H1 (cell line): ENCODE measurements at regions not wholly inside any gene's neighbourhood (a gene's known extent, or its start where the extent isn't known, plus 50 kb on each side); places are given as distances from the start of the nearest gene placed in this dataset.

Source experiments
- CTCF ChIA-PET: fragments of 300-600 bp; sonication (Branson Sonifier 250); formaldehyde crosslinking; loops from one replicate; lab custom pipeline; 2021; ENCODE audit not compliant: partially characterized antibody; lab: Charles Lee
- POLR2A ChIA-PET: fragments of 300-600 bp; sonication (Branson Sonifier 250); formaldehyde crosslinking; loops from one replicate; lab custom pipeline; 2021; ENCODE audit warnings: inconsistent platforms; ENCODE audit not compliant: partially characterized antibody; lab: Charles Lee
- DNase-seq, 2 experiments: peaks; one replicate each; pipeline versions ENCODE4 v3.0.0 to v3.0.0-alpha.2; 2010 to 2022; ENCODE audit warnings: low spot score in 2 of 2, low read depth in 1 of 2, mixed read lengths in 1 of 2
- FAIRE-seq: peaks from 2 replicates; lab custom pipeline; 2011; peaks lifted over from hg19 to GRCh38; lab: Jason Lieb, UNC
- H2AFZ ChIP-seq: 2 replicates; pipeline ENCODE4 v1.8.1; 2012; ENCODE audit warnings: low read length, inconsistent platforms
- H2AK5ac ChIP-seq: 2 replicates; pipeline ENCODE4 v1.6.1; 2013; ENCODE audit warnings: low read depth, low read length
- H2BK120ac ChIP-seq: replicated peaks from 2 replicates; pipeline ENCODE3; 2013; ENCODE audit warnings: low read depth, low read length, inconsistent platforms
- H2BK12ac ChIP-seq: 2 replicates; pipeline ENCODE4 v1.6.1; 2013; ENCODE audit warnings: low read depth, low read length
- H2BK15ac ChIP-seq: 2 replicates; pipeline ENCODE4 v1.6.1; 2013; ENCODE audit warnings: low read length
- H2BK20ac ChIP-seq: 2 replicates; pipeline ENCODE4 v1.6.1; 2013; ENCODE audit warnings: low read length
- H2BK5ac ChIP-seq: 2 replicates; pipeline ENCODE4 v1.6.1; 2013; ENCODE audit warnings: low read depth, low read length
- H3K14ac ChIP-seq: 2 replicates; pipeline ENCODE4 v1.6.1; 2013; ENCODE audit warnings: inconsistent platforms; ENCODE audit not compliant: insufficient read length
- H3K18ac ChIP-seq: 2 replicates; pipeline ENCODE4 v1.6.1; 2013; ENCODE audit warnings: low read length; ENCODE audit errors: extremely low read depth
- H3K23ac ChIP-seq: 2 replicates; pipeline ENCODE4 v1.6.1; 2013; ENCODE audit warnings: inconsistent platforms; ENCODE audit not compliant: insufficient read length
- H3K23me2 ChIP-seq: 2 replicates; pipeline ENCODE4 v1.6.1; 2013; ENCODE audit warnings: low read depth, low read length
- H3K27ac ChIP-seq: 2 replicates; pipeline ENCODE4 v1.6.1; 2011; ENCODE audit warnings: low read depth, low read length, inconsistent platforms
- H3K27me3 ChIP-seq, 4 experiments: replicated peaks in 1 of 4; 1 replicate in 1 of 4; 2 replicates in 3 of 4; pipeline versions ENCODE4 v1.6.1 to v1.8.1; 2011 to 2013; ENCODE audit warnings: low read length in 3 of 4, mild to moderate bottlenecking in 3 of 4, inconsistent platforms in 2 of 4, mixed read lengths in 2 of 4, moderate library complexity in 1 of 4; ENCODE audit not compliant: control insufficient read depth in 3 of 4, insufficient read depth in 3 of 4; ENCODE audit errors: extremely low read depth in 1 of 4
- H3K36me3 ChIP-seq, 4 experiments: 2 replicates each; pipeline versions ENCODE4 v1.6.1 to v1.8.1; 2011 to 2013; ENCODE audit warnings: mild to moderate bottlenecking in 4 of 4, low read length in 3 of 4, moderate library complexity in 2 of 4, control low read depth in 1 of 4, inconsistent platforms in 1 of 4; ENCODE audit not compliant: insufficient read depth in 4 of 4, control insufficient read depth in 2 of 4
- H3K4ac ChIP-seq: replicated peaks from 2 replicates; pipeline ENCODE3; 2013; ENCODE audit warnings: low read length, low read depth, mixed read lengths, inconsistent platforms; ENCODE audit not compliant: insufficient read length
- H3K4me1 ChIP-seq, 4 experiments: replicated peaks in 1 of 4; 1 replicate in 1 of 4; 2 replicates in 3 of 4; pipeline versions ENCODE4 v1.6.1 to v1.8.1; 2011 to 2013; ENCODE audit warnings: low read length in 3 of 4, inconsistent platforms in 2 of 4, mixed read lengths in 1 of 4; ENCODE audit not compliant: insufficient read depth in 4 of 4, control insufficient read depth in 3 of 4
- H3K4me2 ChIP-seq, 2 experiments: 2 replicates each; pipeline versions ENCODE4 v1.6.1 to v1.8.1; 2011 to 2013; ENCODE audit warnings: low read depth in 2 of 2, low read length in 2 of 2, control low read depth in 1 of 2, inconsistent platforms in 1 of 2, mild to moderate bottlenecking in 1 of 2; ENCODE audit not compliant: insufficient read depth in 1 of 2
- H3K4me3 ChIP-seq, 4 experiments: fragments of 200-600, 300-600 bp in 1 of 4; sonication (generic), shearing (Covaris generic), sonication (Bioruptor Twin) in 1 of 4; 2 replicates each; pipeline versions ENCODE4 v1.5.1 to v1.8.1; 2011 to 2016; ENCODE audit warnings: low read length in 4 of 4, low read depth in 3 of 4, control low read depth in 2 of 4, inconsistent platforms in 2 of 4, mild to moderate bottlenecking in 2 of 4, mixed read lengths in 1 of 4, moderate library complexity in 1 of 4; ENCODE audit not compliant: insufficient read depth in 2 of 4; ENCODE audit errors: extremely low read depth in 1 of 4
- H3K56ac ChIP-seq: replicated peaks from 2 replicates; pipeline ENCODE3; 2013; ENCODE audit warnings: low read depth, mild to moderate bottlenecking, mixed read lengths, low read length, inconsistent platforms; ENCODE audit not compliant: insufficient read length
- H3K79me1 ChIP-seq: 2 replicates; pipeline ENCODE4 v1.6.1; 2013; ENCODE audit warnings: low read depth, low read length, control low read depth
- H3K79me2 ChIP-seq, 2 experiments: 2 replicates each; pipeline versions ENCODE4 v1.6.1 to v1.8.1; 2012 to 2013; ENCODE audit warnings: low read length in 2 of 2, mild to moderate bottlenecking in 2 of 2, inconsistent platforms in 1 of 2; ENCODE audit not compliant: insufficient read depth in 2 of 2, control insufficient read depth in 1 of 2
- H3K9ac ChIP-seq, 4 experiments: replicated peaks in 1 of 4; 1 replicate in 1 of 4; 2 replicates in 3 of 4; pipeline versions ENCODE4 v1.6.1 to v1.8.1; 2011 to 2013; ENCODE audit warnings: low read depth in 3 of 4, low read length in 3 of 4, control low read depth in 2 of 4, mild to moderate bottlenecking in 2 of 4, moderate library complexity in 2 of 4, inconsistent platforms in 1 of 4; ENCODE audit errors: extremely low read depth in 1 of 4
- H3K9me3 ChIP-seq, 2 experiments: 2 replicates each; pipeline versions ENCODE4 v1.6.1 to v1.8.1; 2012 to 2013; ENCODE audit warnings: mild to moderate bottlenecking in 2 of 2, moderate library complexity in 2 of 2, control low read depth in 1 of 2, inconsistent platforms in 1 of 2, low read depth in 1 of 2, low read length in 1 of 2, mixed read lengths in 1 of 2; ENCODE audit not compliant: insufficient read depth in 2 of 2
- H4K20me1 ChIP-seq, 2 experiments: replicated peaks in 1 of 2; 2 replicates each; pipeline versions ENCODE3 to v1.8.1; 2011 to 2013; ENCODE audit warnings: inconsistent platforms in 2 of 2, low read length in 2 of 2, mild to moderate bottlenecking in 1 of 2; ENCODE audit not compliant: insufficient read depth in 2 of 2, control insufficient read depth in 1 of 2
- H4K5ac ChIP-seq: 2 replicates; pipeline ENCODE4 v1.6.1; 2013; ENCODE audit warnings: low read length, low read depth, mixed read lengths, inconsistent platforms; ENCODE audit not compliant: insufficient read length
- H4K8ac ChIP-seq: 2 replicates; pipeline ENCODE4 v1.8.0; 2013; ENCODE audit warnings: mild to moderate bottlenecking, moderate library complexity, low read length, inconsistent platforms; ENCODE audit not compliant: insufficient read depth; ENCODE audit errors: extremely low read depth
- H4K91ac ChIP-seq: replicated peaks from 2 replicates; pipeline ENCODE3; 2013; ENCODE audit warnings: low read length, mixed read lengths, inconsistent platforms; ENCODE audit not compliant: insufficient read length
- JUND ChIP-seq: IDR thresholded peaks from 2 replicates; pipeline ENCODE4 v1.6.1; 2011; ENCODE audit warnings: mild to moderate bottlenecking, improper control_type of control experiment, low read length
- NANOG ChIP-seq: IDR thresholded peaks from 2 replicates; pipeline ENCODE4 v1.6.1; 2011; ENCODE audit warnings: low read length, low read depth, mild to moderate bottlenecking, inconsistent platforms; ENCODE audit not compliant: insufficient read depth, poor library complexity, severe bottlenecking
- NRF1 ChIP-seq: IDR thresholded peaks from 2 replicates; pipeline ENCODE4 v1.6.1; 2011; ENCODE audit warnings: mild to moderate bottlenecking, low read depth, low read length, improper control_type of control experiment
- POLR2A ChIP-seq, 2 experiments: IDR thresholded peaks; 1 replicate in 1 of 2; 2 replicates in 1 of 2; pipeline ENCODE4 v1.6.1; 2011; ENCODE audit warnings: low read depth in 2 of 2, low read length in 2 of 2, mild to moderate bottlenecking in 2 of 2; ENCODE audit errors: control extremely low read depth in 1 of 2
- POU5F1 ChIP-seq: IDR thresholded peaks from 2 replicates; pipeline ENCODE4 v1.6.1; 2011; ENCODE audit warnings: low read depth, mild to moderate bottlenecking, low read length, moderate library complexity
- RAD21 ChIP-seq, 2 experiments: IDR thresholded peaks in 1 of 2; conservative IDR thresholded peaks in 1 of 2; 2 replicates each; pipeline ENCODE4 v1.6.1; 2011; ENCODE audit warnings: low read depth in 2 of 2, low read length in 2 of 2, improper control_type of control experiment in 1 of 2, inconsistent platforms in 1 of 2, mild to moderate bottlenecking in 1 of 2, moderate library complexity in 1 of 2
- SRF ChIP-seq: IDR thresholded peaks from 2 replicates; pipeline ENCODE4 v1.6.1; 2011; ENCODE audit warnings: mild to moderate bottlenecking, low read depth, low read length, moderate library complexity
- SUZ12 ChIP-seq: fragments of 200-600 bp; sonication (generic); IDR thresholded peaks from 2 replicates; pipeline ENCODE4 v1.6.1; 2012; ENCODE audit warnings: mild to moderate bottlenecking, inconsistent platforms, low read length, moderate library complexity, mixed read lengths
- TAF7 ChIP-seq: optimal IDR thresholded peaks from 2 replicates; pipeline ENCODE3; 2011; ENCODE audit warnings: low read depth, mild to moderate bottlenecking, inconsistent platforms, low read length, moderate library complexity, borderline replicate concordance
- TBP ChIP-seq: IDR thresholded peaks from 2 replicates; pipeline ENCODE4 v1.6.1; 2011; ENCODE audit warnings: low read depth, low read length, improper control_type of control experiment
- YY1 ChIP-seq: IDR thresholded peaks from 2 replicates; pipeline ENCODE4 v1.6.1; 2011; ENCODE audit warnings: low read depth, mild to moderate bottlenecking, low read length
- WGBS, 2 experiments: shearing (Covaris generic) in 1 of 2; methylation state at CpG; one replicate each; pipeline versions ENCODE4 v1.1.6 to v1.1.7; 2013 to 2015; ENCODE audit warnings: low lambda C conversion rate in 2 of 2, mixed read lengths in 2 of 2, inconsistent platforms in 1 of 2, low coverage in 1 of 2, missing lambda C conversion rate in 1 of 2; ENCODE audit not compliant: insufficient replicate concordance in 2 of 2, insufficient coverage in 1 of 2, insufficient read length in 1 of 2; ENCODE audit errors: extremely low coverage in 1 of 2, missing lambda C conversion rate in 1 of 2; 5-methylcytosine and 5-hydroxymethylcytosine counted together
- TF ChIP-seq, protein P1 (sequence below): IDR thresholded peaks from 2 replicates; pipeline ENCODE4 v1.6.1; 2012; ENCODE audit warnings: inconsistent platforms

DNA sequence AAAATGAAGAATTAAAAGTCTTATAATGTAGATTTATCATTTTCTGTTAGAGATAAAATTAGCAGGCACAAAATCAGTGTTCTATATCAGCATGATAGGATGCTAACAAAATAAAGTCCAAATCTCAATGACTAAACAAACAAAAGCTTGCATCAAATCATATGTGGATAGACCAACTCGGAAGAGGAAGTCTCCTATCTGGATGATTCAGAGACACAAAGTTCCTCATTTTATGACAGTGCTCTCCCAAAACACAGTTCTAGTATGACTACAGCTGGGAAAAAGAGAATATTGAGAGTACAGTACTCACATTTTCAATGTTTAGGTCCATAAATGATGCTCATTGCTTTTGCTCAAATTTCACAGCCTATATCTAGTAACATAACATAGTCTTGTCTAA is 376.1 kb upstream of the CTSO start:
- no peak overlapping the region for H2BK15ac ChIP-seq
- no peak overlapping the region for H2BK5ac ChIP-seq
- no peak overlapping the region for H3K56ac ChIP-seq
- H3K14ac ChIP-seq, result no peak overlapping the region
- ChIA-PET POLR2A (no interaction called here), CTCF (no interaction called here)
- FAIRE-seq, result no peak
- no peaks in the 10 kb centered on the region for H3K23me2 ChIP-seq
- no peak overlapping the region for H3K9ac ChIP-seq
- H4K20me1 ChIP-seq, result no peaks in the 10 kb centered on the region
- H3K79me2 ChIP-seq, result no peaks in the 10 kb centered on the region
- no peak overlapping the region for H3K18ac ChIP-seq
- H2BK20ac ChIP-seq, result no peak overlapping the region
- H4K5ac ChIP-seq, result no peak overlapping the region
- H3K4me3 ChIP-seq, result no peak overlapping the region
- 100% methylated on average over 1 of the region's 1 CpG; no CpG with 5 or more reads in 1 of the 2 experiments for WGBS, 2 experiments
- H3K27ac ChIP-seq, result no peak overlapping the region
- H3K27me3 ChIP-seq, result no peaks in the 10 kb centered on the region
- DNase-seq, result no peak
- no peak overlapping the region for H3K4ac ChIP-seq
- H4K91ac ChIP-seq, result no peak overlapping the region
- TF ChIP-seq, protein P1, sequence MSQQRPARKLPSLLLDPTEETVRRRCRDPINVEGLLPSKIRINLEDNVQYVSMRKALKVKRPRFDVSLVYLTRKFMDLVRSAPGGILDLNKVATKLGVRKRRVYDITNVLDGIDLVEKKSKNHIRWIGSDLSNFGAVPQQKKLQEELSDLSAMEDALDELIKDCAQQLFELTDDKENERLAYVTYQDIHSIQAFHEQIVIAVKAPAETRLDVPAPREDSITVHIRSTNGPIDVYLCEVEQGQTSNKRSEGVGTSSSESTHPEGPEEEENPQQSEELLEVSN, result no peak
- TF ChIP-seq POLR2A (IDR thresholded peaks at IDR 0.05; ENCODE audit: control extremely low read depth in 1 of 2, low read depth in 2 of 2, low read length in 2 of 2) (no peak), YY1 (no peak), JUND (no peak), NANOG (no peak), TAF7 (no peak), TBP (no peak), POU5F1 (no peak), SUZ12 (no peak), SRF (no peak), NRF1 (no peak), RAD21 (IDR thresholded peaks at IDR 0.05 in 1 of 2, conservative IDR thresholded peaks at IDR 0.05 in 1 of 2; ENCODE audit: low read depth in 2 of 2, low read length in 2 of 2) (no peak)
- no peak overlapping the region for H3K4me2 ChIP-seq
- no peaks in the 10 kb centered on the region for H3K9me3 ChIP-seq
- no peak overlapping the region for H2BK120ac ChIP-seq
- no peaks in the 10 kb centered on the region for H3K79me1 ChIP-seq
- no peaks in the 10 kb centered on the region for H3K4me1 ChIP-seq
- no peaks in the 10 kb centered on the region for H3K36me3 ChIP-seq
- no peak overlapping the region for H2AFZ ChIP-seq
- no peak overlapping the region for H2AK5ac ChIP-seq
- no peak overlapping the region for H2BK12ac ChIP-seq
- no peak overlapping the region for H4K8ac ChIP-seq
- H3K23ac ChIP-seq, result no peak overlapping the region
